ENCODE measurements at regions not wholly inside any gene's neighbourhood (a gene's known extent, or its start where the extent isn't known, plus 50 kb on each side); places are given as distances from the start of the nearest gene placed in this dataset.

- WGBS, 2 donors = 68 to 73% methylated on average over 1 of the region's 1 CpG
Observed at GRCh38 chr3:154977666-154978065, 102.5 kb upstream of the MME start.

GRCh38 chr3:154976072-154976983, 103.8 kb upstream of the MME start:
- ATAC-seq (no peak), DNase-seq (no peak)
- Histone ChIP-seq H3K27me3 (no peaks in the 10 kb centered on the region), H3K9me3 (no peaks in the 10 kb centered on the region), H3K4me1 (peaks cover 0 to 18% (median 5%) of the 10 kb centered on the region in 9 donors), H3K4me3 (no peak overlapping the region), H3K36me3 (no peaks in the 10 kb centered on the region), H3K27ac (no peak overlapping the region)
- WGBS, 2 donors = 81% methylated on average over 5 of the region's 5 CpGs
- no peak for TF ChIP-seq CTCF (IDR thresholded peaks at IDR 0.05)
- intact Hi-C loops (cut with DNase I) = no loop called here

More at GRCh38 chr3:154977666-154978065, 102.5 kb upstream of the MME start:
- Histone ChIP-seq H3K36me3 (no peaks in the 10 kb centered on the region), H3K4me3 (no peak overlapping the region), H3K27ac (peak overlapping the region in 1 of 10 donors; percentile 38), H3K27me3 (no peaks in the 10 kb centered on the region), H3K4me1 (peaks cover 0 to 6% (median 0%) of the 10 kb centered on the region in 9 donors), H3K9me3 (no peaks in the 10 kb centered on the region)
- DNase-seq (no peak), ATAC-seq (no peak)
- intact Hi-C loops (cut with DNase I) = no loop called here
- TF ChIP-seq CTCF (IDR thresholded peaks at IDR 0.05) = no peak

GRCh38 chr3:154973851-154974250, 106.3 kb upstream of the MME start:
- intact Hi-C loops (cut with DNase I) = no loop called here
- H3K27me3 ChIP-seq = no peaks in the 10 kb centered on the region
- H3K9me3 ChIP-seq = no peaks in the 10 kb centered on the region
- H3K4me3 ChIP-seq = no peak overlapping the region
- no peak for TF ChIP-seq CTCF (IDR thresholded peaks at IDR 0.05)
- peaks cover 0 to 23% (median 5%) of the 10 kb centered on the region in 9 donors for H3K4me1 ChIP-seq
- 88 to 91% methylated on average over 3 of the region's 3 CpGs for WGBS, 2 donors
- ATAC-seq (no peak), DNase-seq (no peak)
- no peaks in the 10 kb centered on the region for H3K36me3 ChIP-seq
- no peak overlapping the region for H3K27ac ChIP-seq

GRCh38 chr3:154972951-154973350, 107.2 kb upstream of the MME start:
- WGBS, 2 donors = 77 to 84% methylated on average over 1 of the region's 1 CpG
- ATAC-seq = peak in 1 of 8 donors; percentile 19
- no peak for DNase-seq
- intact Hi-C loops (cut with DNase I) = no loop called here
- no peak overlapping the region for H3K27ac ChIP-seq
- H3K27me3 ChIP-seq = no peaks in the 10 kb centered on the region
- no peak overlapping the region for H3K4me3 ChIP-seq
- H3K36me3 ChIP-seq = no peaks in the 10 kb centered on the region
- peaks cover 0 to 23% (median 5%) of the 10 kb centered on the region in 9 donors for H3K4me1 ChIP-seq
- no peaks in the 10 kb centered on the region for H3K9me3 ChIP-seq
- TF ChIP-seq CTCF (IDR thresholded peaks at IDR 0.05) = no peak
